ENCODE measurements at regions not wholly inside any gene's neighbourhood (a gene's known extent, or its start where the extent isn't known, plus 50 kb on each side); places are given as distances from the start of the nearest gene placed in this dataset.

DNA sequence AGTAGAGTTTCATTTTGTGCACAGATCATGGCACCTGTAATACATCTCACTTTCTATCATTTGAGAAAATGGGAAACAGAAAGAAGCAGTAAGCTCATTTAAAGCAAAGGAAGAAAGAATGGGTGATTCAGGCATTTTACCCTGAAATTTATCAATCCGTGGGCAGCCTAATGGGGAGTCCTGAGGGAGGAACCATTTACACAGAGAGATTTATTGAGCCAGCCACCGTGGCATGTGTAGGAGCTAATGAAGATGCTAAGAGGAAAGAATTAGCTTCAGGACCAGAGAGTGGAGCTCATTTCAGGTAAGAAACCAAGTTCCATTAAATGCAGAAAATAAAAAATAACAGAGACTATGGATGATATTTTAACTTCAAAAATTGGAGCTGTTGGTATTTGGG, 443.4 kb upstream of the COBL start:
- H3K4me1 ChIP-seq = no peaks in the 10 kb centered on the region
- in situ Hi-C loops (cut with MboI; ENCODE audit: low pct_ligation_motif_present in 1 of 4, low pct_unique_long_range_greater_than_20kb in 1 of 4, low sequenced_read_pairs in 3 of 4) = no loop called here
- intact Hi-C loops (cut with DNase I; ENCODE audit: low total_unique reads) = no loop called here
- WGBS, 2 donors (ENCODE audit: low coverage in 1 of 2) = 67% methylated on average over 1 to 2 of the region's 2 CpGs
- H3K27ac ChIP-seq = no peak overlapping the region
- no peaks in the 10 kb centered on the region for H3K36me3 ChIP-seq
- H3K9me3 ChIP-seq = no peaks in the 10 kb centered on the region
- H3K27me3 ChIP-seq = no peaks in the 10 kb centered on the region
- TF ChIP-seq, protein P1, sequence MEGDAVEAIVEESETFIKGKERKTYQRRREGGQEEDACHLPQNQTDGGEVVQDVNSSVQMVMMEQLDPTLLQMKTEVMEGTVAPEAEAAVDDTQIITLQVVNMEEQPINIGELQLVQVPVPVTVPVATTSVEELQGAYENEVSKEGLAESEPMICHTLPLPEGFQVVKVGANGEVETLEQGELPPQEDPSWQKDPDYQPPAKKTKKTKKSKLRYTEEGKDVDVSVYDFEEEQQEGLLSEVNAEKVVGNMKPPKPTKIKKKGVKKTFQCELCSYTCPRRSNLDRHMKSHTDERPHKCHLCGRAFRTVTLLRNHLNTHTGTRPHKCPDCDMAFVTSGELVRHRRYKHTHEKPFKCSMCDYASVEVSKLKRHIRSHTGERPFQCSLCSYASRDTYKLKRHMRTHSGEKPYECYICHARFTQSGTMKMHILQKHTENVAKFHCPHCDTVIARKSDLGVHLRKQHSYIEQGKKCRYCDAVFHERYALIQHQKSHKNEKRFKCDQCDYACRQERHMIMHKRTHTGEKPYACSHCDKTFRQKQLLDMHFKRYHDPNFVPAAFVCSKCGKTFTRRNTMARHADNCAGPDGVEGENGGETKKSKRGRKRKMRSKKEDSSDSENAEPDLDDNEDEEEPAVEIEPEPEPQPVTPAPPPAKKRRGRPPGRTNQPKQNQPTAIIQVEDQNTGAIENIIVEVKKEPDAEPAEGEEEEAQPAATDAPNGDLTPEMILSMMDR (IDR thresholded peaks at IDR 0.05) = no peak
- TF ChIP-seq EP300 (IDR thresholded peaks at IDR 0.05; ENCODE audit: low read depth) (no peak), POLR2A (IDR thresholded peaks at IDR 0.05) (no peak), POLR2AphosphoS5 (IDR thresholded peaks at IDR 0.05) (no peak)
- no peak for DNase-seq
- H3K4me3 ChIP-seq = no peak overlapping the region

DNA sequence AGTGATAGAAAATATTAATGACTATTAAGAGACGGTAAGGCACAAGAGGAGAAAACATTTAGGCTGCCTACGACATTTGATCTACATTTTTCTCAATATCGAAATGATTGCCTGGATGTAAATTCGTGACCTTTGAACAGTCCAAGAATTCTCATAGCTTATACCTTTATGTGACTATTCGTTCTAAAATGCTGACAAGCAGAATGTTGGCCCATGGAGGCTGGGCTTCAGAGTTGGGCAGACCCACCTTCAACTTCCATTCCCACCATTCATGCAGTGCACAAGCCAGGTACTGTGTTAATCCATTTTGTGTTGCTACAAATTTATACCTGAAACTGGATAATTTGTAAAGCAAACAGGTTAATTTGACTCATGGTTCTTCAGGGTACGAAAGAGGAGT, 441.4 kb upstream of the COBL start:
- no peak for DNase-seq
- Histone ChIP-seq H3K4me1 (no peaks in the 10 kb centered on the region), H3K9me3 (no peaks in the 10 kb centered on the region), H3K27me3 (no peaks in the 10 kb centered on the region), H3K27ac (no peak overlapping the region), H3K36me3 (no peaks in the 10 kb centered on the region), H3K4me3 (no peak overlapping the region)
- 86 to 87% methylated on average over 6 of the region's 6 CpGs for WGBS, 2 donors (ENCODE audit: low coverage in 1 of 2)
- in situ Hi-C loops (cut with MboI; ENCODE audit: low pct_ligation_motif_present in 1 of 4, low pct_unique_long_range_greater_than_20kb in 1 of 4, low sequenced_read_pairs in 3 of 4) (no loop called here), intact Hi-C loops (cut with DNase I; ENCODE audit: low total_unique reads) (no loop called here)
- no peak for TF ChIP-seq POLR2A (IDR thresholded peaks at IDR 0.05)
- no peak for TF ChIP-seq EP300 (IDR thresholded peaks at IDR 0.05; ENCODE audit: low read depth)
- TF ChIP-seq, protein P1 (IDR thresholded peaks at IDR 0.05) = no peak
- TF ChIP-seq POLR2AphosphoS5 (IDR thresholded peaks at IDR 0.05) = no peak

DNA sequence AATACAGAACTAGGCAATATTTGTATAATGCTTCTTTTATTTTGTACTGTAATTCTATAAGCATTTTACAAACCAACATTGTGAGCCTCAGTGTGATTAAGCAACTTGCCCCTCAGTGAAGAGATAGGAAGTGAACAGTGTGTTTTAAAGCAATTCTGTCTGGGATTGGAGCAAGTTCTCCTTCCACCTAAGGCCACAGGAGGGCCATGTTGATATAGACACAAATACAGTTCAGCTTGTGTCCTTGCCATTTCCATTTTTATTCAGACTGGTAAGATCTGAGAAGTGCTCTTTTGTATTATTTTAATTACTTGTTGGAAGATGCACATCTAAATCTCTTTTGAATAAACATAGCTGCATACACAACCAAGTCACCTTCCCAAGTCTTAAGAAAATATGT, 416.3 kb upstream of the COBL start:
- in situ Hi-C loops (cut with MboI; ENCODE audit: low pct_ligation_motif_present in 1 of 4, low pct_unique_long_range_greater_than_20kb in 1 of 4, low sequenced_read_pairs in 3 of 4) = no loop called here
- Histone ChIP-seq H3K27me3 (no peaks in the 10 kb centered on the region), H3K36me3 (no peaks in the 10 kb centered on the region), H3K9me3 (peaks cover 0 to 5% of the 10 kb centered on the region in 2 donors), H3K4me1 (no peaks in the 10 kb centered on the region), H3K4me3 (no peak overlapping the region), H3K27ac (no peak overlapping the region)
- no peak for DNase-seq
- TF ChIP-seq EP300 (IDR thresholded peaks at IDR 0.05; ENCODE audit: low read depth) = no peak
- TF ChIP-seq POLR2AphosphoS5 (IDR thresholded peaks at IDR 0.05) = no peak
- TF ChIP-seq POLR2A (IDR thresholded peaks at IDR 0.05) = no peak
- TF ChIP-seq, protein P1 (IDR thresholded peaks at IDR 0.05) = no peak
- intact Hi-C loops (cut with DNase I; ENCODE audit: low total_unique reads) = no loop called here

DNA sequence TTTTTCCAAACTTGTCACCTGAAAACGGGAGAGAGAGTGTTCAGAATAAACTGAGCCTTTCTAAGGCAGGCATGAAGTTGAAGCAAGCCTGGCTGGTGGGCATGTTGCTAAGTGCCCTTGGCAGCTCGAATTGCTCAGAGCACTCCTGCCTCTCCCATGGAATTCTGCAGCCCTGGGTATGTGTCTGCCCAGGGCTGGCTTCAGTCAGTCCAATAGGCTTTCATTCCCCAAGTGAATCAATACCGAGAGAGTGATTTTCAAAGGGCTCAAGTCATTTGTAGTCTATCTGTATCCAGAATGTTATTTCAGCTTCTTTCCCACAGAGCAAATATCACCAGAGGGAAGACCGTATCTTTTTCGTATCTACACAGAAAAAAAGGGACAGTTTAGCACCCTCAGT, 415.5 kb upstream of the COBL start:
- in situ Hi-C loops (cut with MboI; ENCODE audit: low pct_ligation_motif_present in 1 of 4, low pct_unique_long_range_greater_than_20kb in 1 of 4, low sequenced_read_pairs in 3 of 4) = no loop called here
- TF ChIP-seq POLR2AphosphoS5 (IDR thresholded peaks at IDR 0.05) = no peak
- no peak for TF ChIP-seq POLR2A (IDR thresholded peaks at IDR 0.05)
- TF ChIP-seq, protein P1 (IDR thresholded peaks at IDR 0.05) = no peak
- no peak for TF ChIP-seq EP300 (IDR thresholded peaks at IDR 0.05; ENCODE audit: low read depth)
- no peaks in the 10 kb centered on the region for H3K27me3 ChIP-seq
- no peak for DNase-seq
- no peak overlapping the region for H3K4me3 ChIP-seq
- intact Hi-C loops (cut with DNase I; ENCODE audit: low total_unique reads) = no loop called here
- H3K4me1 ChIP-seq = no peaks in the 10 kb centered on the region
- no peak overlapping the region for H3K27ac ChIP-seq
- 65 to 94% methylated on average over 2 to 5 of the region's 5 CpGs for WGBS, 2 donors (ENCODE audit: low coverage in 1 of 2)
- no peaks in the 10 kb centered on the region for H3K36me3 ChIP-seq
- H3K9me3 ChIP-seq = peaks cover 0 to 5% of the 10 kb centered on the region in 2 donors
